Fibroblast of skin of scalp (primary cell): ENCODE measurements at regions not wholly inside any gene's neighbourhood (a gene's known extent, or its start where the extent isn't known, plus 50 kb on each side); places are given as distances from the start of the nearest gene placed in this dataset.

Source experiments
- DNase-seq: peaks from one replicate; pipeline ENCODE4 v3.0.0-alpha.2; 2013

- no peak for DNase-seq
Observed at GRCh38 chr6:126608681-126609080, 268.8 kb downstream of the CENPW start.

- no peak for DNase-seq
Observed at GRCh38 chr6:126614642-126615504, 275.0 kb downstream of the CENPW start.

- no peak for DNase-seq
Observed at GRCh38 chr6:126616866-126617265, 277.0 kb downstream of the CENPW start.

- no peak for DNase-seq
Observed at GRCh38 chr6:126618639-126619343, 278.9 kb downstream of the CENPW start.

GRCh38 chr6:126620719-126621118, 280.8 kb downstream of the CENPW start:
- no peak for DNase-seq

- DNase-seq, result peak; percentile 69
Observed at GRCh38 chr6:126625019-126625418, 285.1 kb downstream of the CENPW start.

- DNase-seq, result no peak
Observed at GRCh38 chr6:126628125-126628524, 288.2 kb downstream of the CENPW start.

- peak; percentile 63 for DNase-seq
Observed at GRCh38 chr6:126631363-126631762, 291.4 kb downstream of the CENPW start.

- DNase-seq, result peak; percentile 12
Observed at GRCh38 chr6:126632271-126632670, 292.4 kb downstream of the CENPW start.

- DNase-seq, result peak; percentile 51
Observed at GRCh38 chr6:126633373-126633772, 293.5 kb downstream of the CENPW start.

- no peak for DNase-seq
Observed at GRCh38 chr6:126640356-126640755, 300.4 kb downstream of the CENPW start.

GRCh38 chr6:126640921-126641320, 301.0 kb downstream of the CENPW start:
- no peak for DNase-seq

GRCh38 chr6:126641641-126642040, 301.7 kb downstream of the CENPW start:
- DNase-seq, result no peak

- no peak for DNase-seq
Observed at GRCh38 chr6:126643352-126643751, 303.4 kb downstream of the CENPW start.

- DNase-seq, result peak; percentile 42
Observed at GRCh38 chr6:126650931-126651330, 311.0 kb downstream of the CENPW start.

- peak; percentile 57 for DNase-seq
Observed at GRCh38 chr6:126657561-126658175, 317.8 kb downstream of the CENPW start.

- DNase-seq, result no peak
Observed at GRCh38 chr6:126660376-126660775, 320.5 kb downstream of the CENPW start.

GRCh38 chr6:126661646-126662045, 321.7 kb downstream of the CENPW start:
- DNase-seq, result peak; percentile 97

- no peak for DNase-seq
Observed at GRCh38 chr6:126662966-126663365, 323.1 kb downstream of the CENPW start.

GRCh38 chr6:126664271-126664670, 324.4 kb downstream of the CENPW start:
- DNase-seq, result peak; percentile 61

- peak; percentile 86 for DNase-seq
Observed at GRCh38 chr6:126665551-126665950, 325.6 kb downstream of the CENPW start.

GRCh38 chr6:126667071-126667470, 327.2 kb downstream of the CENPW start:
- DNase-seq, result no peak

GRCh38 chr6:126667728-126668127, 327.8 kb downstream of the CENPW start:
- DNase-seq, result no peak
